HPDE6-E6E7 (cell line): ENCODE measurements at regions not wholly inside any gene's neighbourhood (a gene's known extent, or its start where the extent isn't known, plus 50 kb on each side); places are given as distances from the start of the nearest gene placed in this dataset.
"Not testable (repeated sequence)": the region's sequence is repeated elsewhere in the genome, so short reads cannot be mapped to it uniquely, and the experiment has no call there.

Source experiments
- DNase-seq: peaks from one replicate; pipeline ENCODE4 v3.0.0; 2011; ENCODE audit warnings: missing footprints; ENCODE audit errors: extremely low spot score

DNA sequence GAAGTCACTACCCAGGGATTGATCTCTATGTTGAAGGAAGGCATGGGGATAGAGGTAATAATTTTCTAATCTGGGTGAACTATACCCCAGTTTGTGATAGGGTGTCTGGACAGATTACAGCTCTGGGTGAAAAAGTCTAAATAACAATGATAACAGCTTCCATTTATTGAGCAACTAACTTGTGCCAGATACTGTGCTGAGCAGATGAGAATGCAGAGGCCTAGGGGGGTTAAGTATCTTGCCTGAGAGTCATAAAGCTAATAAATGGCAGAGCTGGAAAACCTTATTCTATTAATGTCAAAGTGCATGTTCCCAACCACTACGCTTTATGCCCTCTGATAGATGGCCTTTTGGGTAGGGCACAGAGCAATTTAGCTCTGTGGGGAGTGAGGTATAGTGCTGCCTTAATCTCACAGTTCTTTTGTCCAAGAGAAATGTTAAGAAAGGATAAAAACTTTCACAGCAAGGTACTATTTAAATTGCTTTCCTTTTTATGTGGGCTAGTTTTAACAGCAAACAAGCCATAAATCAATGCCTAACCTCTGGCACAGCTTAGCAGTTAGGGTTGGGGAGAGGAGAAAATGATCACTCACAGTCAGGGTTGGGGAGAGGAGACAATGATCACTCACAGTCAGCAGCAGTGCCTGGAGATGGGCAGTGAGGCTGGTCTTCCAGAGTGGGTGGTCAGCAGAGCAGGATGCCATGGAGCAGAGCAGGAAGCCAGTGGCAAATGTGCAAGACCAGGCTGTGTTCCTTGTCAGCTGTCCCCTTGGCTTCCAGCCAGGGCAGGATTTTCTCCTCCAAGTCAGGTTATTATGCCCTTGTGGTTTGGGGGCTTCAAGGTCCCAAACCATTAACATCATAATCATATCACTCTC, 187.0 kb downstream of the CARTPT start:
- no peak for DNase-seq

DNA sequence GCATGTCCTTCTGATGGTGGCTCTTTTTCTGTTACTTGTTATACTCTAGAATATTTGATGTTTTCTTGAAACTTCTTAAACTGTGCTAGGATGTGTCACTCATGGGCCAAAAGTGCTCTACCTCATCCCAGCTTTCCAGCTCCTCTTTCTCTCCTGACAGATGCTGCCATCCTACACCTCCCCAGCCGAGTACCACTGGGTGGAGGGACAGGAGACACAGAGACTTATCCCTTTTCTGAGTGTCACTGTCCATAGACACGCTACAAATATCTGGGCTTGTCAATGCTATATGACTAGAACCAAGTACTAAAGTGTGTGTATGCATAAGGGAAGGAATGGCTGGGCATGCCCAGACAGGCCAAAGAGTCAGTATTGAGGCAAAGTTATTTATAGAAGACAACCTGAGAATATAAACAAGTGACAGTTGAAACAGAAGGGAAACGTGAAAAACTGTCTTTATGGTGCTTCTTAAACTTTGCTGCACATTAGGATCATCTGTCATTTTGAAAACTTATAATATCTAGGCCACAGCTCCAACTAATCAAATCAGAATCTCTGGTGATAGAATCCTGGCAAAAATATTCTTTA, 188.0 kb downstream of the CARTPT start:
- DNase-seq, result peak; percentile 48

DNA sequence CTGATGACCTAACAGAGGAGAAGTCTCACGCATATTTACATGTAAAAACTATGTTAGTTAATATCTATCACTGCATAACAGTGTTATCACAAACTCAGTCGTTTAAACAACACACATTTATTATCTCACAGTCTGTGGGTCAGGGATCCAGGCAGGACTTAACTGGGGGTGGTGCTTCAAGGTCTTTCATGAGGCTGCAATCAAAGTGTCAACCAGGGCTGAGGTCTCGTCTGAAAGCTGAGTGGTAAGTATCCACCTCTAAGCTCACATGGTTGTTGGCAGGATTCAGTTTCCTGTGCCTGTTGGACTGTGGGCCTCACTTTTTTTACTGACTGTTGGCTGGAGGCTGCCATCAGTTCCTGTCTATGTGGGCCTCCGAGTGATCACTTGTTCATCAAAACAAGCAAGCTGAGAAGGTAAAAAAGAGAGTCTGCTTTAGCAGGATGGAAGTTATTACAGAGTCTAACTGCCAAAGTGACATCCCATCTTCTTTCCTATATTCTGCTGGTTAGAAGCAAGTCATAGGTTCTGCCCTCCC, 188.6 kb downstream of the CARTPT start:
- no peak for DNase-seq

DNA sequence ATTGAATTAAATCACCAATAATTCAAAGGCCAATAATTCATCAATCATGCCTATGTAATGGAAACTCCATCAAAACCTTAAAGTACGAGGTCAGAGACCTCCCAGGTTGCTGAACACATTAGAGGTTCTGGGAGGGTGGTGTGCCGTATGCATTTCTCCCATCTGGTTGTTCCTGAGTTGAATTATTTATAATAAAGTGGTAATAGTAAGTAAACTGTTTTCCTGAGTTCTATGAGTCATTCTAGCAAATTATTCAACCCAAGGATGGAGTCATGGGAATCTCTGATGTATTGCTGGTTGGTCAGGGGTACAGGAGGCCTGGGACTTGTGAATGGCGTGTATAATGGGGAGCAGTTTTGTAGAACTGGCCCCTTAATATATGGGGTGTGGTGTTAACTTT, 191.7 kb downstream of the CARTPT start:
- no peak for DNase-seq

DNA sequence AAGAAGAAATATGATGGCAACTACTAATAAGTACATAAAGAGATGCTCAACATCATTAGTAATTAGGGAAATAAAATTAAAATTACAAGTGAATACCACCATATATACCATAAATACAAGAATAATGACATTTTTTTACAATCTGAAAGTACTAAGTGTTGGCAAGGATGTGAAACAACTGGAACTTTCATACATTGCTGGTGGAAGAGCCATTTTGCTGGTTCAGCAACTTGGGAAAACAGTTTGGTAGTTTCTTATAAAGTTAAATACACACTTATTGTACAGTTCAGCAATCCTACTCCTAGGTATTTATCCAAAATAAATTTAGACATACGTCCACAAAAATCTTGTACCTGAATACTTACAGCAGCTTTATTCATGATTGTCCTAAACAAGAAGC, 192.9 kb downstream of the CARTPT start:
- DNase-seq, result no peak

DNA sequence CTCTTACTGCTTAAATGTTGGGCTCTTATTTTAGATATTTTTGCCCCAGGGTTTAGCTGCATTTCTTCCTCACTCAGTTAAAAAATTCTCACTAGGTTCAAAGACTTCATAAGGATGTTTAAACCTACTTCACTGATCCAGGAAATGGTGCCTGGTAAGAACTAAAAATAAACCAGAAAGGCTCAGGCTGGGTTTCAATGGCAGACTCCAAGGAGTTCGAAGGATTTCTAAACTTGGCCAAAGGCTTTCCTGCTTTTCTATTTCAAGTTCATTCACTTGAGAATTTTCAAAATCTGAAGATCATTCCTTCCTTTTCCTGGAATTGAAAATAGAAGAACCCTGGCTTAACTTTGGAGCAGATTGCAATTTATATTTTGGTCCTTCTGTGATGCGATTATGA, 193.0 kb upstream of the MAP1B start:
- no peak for DNase-seq

DNA sequence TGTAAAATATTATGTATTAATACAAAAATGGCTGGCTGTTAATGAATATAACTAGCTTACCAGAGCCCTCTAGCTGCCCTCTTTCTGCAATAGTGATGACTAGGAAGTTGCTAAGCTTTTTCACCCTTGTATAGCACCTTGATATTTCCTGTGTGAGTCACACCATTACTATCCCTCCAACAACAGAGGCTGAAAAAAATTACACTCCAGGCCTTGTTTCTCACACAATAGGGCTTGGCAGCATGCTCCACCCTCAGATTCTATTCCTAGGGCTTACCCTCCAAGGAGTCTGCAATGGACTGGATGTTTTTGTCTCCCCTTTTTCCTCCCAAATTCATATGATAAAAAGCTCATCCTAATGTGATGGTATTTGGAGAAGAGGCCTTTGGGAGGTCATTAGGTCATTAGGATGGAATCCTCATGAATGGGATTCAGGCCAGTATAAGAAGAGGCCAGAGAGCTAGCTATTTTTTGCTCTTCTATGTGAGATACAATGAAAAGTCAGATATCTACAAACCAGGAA, 184.6 kb upstream of the MAP1B start:
- DNase-seq, result peak; percentile 76

DNA sequence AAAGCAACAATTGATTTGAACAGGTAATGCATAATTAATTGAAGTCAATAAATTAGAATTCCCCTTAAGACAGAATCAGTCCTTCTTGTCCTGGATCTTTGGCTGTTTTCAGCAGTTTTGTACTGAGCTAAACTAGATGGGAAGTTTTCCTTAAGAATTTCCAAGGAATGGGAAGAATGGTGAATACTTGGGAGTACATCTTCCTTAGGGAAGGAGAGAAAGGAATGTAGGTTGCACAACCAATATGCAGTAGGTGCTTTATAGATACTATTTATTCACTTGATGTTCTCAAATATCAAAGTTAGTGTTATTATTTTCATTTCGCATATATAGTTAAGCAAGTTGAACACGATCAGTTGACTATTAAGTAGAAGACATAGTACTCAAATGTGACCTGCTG, 183.5 kb upstream of the MAP1B start:
- DNase-seq, result no peak

DNA sequence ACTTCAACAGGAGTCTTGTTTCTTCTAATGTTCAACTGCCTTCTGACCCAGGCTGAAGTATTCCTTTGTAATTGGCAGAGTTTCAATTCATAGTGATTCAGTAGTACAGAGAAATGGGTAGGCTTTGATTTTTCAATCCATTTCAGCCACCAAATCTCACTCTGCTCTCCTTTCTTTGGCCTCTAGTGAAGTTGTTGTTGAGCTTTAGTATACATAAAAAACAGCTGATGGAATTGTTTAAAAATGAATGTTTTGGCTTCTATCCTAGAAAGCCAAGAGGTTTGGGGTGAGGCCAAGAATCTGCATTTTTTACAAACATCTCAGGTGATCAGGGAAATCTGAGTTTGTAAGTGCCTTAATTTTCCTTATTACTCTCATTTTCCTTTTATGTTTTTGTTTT, 182.9 kb upstream of the MAP1B start:
- no peak for DNase-seq

DNA sequence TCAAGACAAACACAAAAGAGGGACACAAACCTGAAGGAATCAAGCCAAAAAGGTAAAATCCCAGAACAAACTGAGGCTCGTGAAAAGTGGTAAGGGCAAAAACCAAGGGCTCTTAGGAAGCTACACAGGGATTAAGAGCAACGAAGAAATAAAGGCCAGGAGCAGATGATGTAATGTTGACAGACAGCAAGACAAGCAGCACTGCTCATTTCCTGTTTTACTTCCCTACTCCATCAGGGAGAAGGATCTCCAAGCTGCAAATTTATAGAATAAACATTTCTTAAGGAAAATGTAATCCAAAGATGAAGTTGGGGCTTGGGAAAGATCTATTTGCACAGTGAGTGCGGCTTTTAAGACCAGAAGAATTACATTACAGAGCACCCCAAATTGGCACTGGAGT, 182.3 kb upstream of the MAP1B start:
- DNase-seq, result no peak

DNA sequence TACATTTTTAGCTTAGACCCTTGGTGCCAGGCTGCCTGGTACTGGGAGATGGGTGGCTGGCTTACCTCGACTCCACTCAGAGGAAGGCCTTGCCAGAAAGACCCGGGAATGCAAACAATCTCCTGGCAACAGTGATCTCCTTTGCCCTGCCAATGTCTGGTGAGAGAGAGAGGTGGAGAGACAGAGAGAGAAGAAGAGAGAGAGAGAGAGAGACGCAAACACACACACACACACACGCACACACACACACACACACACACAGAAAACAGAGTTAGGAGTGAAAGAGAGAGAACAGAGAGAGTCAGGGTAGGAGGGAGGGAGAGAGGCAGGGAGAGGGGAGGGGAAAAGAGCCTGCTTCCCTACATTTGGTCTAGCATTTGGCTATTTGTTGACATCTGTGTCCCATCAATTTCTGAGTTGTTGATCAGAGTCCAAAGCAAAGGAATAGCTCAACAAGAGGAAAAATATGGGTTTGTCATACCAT, 181.6 kb upstream of the MAP1B start:
- DNase-seq, result no peak

DNA sequence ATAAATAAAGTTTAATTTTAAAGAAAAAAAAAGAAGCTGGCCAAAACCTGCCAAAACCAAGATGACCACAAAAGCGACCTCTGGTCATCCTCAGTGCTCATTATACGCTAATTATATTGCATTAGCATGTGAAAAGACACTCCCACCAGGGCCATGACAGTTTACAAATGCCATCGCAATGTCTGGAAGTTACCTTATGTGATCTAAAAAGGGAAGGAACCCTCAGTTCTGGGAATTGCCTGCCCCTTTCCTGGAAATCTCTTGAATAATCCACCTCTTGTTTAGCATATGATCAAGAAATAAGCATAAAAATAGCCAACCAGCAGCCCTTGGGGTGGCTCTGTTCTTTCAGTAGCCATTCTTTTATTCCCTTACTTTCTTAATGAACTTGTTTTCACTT, 178.3 kb upstream of the MAP1B start:
- no peak for DNase-seq

DNA sequence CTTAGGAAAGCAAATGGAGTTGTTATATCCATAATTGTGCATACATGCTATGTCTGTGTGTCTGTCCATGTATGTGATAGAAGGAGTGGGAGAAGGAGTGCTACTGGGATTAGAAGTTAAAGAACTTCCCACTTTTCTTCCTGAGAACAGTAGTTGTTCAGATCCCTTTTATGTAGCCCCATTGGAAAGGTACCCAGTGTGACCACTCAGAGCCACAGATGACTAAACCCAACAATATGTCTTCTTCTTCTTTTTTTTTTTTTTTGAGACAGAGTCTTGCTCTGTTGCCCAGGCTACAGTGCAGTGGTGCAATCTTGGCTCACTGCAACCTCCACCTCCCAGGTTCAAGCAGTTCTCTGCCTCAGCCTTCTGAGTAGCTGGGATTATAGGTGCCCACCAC, 176.7 kb upstream of the MAP1B start:
- DNase-seq, result not testable (repeated sequence)

DNA sequence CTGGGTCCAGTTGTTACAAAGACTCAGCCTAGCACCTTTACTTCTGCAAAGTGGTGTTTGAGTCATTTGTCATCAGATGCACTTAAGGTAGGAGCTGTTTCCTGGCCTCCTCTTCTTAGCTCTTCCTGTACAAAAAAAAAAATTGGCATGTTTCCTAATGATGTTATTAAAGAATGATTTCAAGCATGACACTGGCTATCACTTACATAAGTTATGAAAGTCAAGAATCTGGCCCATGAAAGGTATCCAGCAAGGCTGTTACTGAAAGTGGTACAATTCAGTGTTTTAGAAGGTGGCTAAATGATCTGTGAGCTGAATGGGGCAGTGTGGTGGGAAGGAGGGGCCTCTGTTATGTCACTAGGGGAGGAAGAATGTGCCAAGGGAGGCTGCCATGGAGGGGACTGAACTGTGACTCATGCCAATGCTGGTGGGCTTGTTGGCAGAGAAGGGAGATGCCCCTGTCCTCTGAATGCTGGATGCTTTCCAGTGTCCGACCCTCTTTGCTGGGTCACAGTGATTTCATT, 175.1 kb upstream of the MAP1B start:
- DNase-seq, result no peak

DNA sequence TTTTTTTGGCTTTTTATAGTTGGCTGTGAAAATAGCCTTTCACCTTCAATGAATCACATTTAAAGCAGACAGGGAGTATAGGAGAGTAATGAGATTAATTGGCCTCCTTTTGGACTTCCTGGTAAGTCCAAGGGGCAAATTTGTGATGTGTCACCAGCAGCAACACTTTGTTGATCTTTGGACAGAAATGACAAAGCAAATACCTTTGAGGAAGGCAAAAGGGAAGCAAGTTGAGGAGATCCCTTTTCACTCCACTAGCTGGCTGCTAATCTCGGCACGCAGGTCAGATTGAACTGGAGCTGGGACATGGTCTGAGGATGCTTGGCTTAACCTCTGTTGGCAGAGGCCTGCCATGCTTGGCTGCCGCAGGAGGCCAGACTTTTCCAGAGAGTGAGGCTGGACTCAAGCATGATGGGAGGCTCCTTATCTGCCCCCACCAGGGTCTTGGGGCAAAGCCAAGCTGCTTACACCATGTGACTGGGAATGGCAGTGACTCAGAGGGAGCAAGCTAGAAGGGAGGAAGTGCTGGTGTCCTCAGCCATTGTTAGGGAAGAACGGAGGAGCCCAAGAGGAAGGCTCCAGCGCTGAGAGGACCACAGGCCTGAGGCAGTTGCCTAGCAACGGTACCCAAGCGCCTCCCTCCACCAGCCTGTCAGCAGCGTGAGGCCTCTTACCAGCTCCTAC, 174.5 kb upstream of the MAP1B start:
- DNase-seq, result peak; percentile 27

DNA sequence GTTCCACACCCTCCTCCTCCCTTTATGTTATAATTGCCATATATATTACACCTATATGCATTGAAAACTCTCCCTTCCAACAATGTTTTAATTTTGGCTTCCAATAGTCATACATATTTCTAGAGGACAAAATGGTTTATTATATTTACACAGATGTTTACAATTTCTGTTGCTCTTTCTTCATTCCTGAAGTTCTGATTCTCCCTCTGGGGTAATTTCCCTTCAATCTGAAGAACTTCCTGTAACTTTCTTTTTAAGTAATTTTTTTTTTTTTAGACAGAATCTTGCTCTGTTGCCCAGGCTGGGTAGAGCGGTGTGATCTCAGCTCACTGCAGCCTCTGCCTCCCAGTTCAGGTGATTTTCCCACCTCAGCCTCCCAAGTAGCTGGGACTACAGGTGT, 173.0 kb upstream of the MAP1B start:
- DNase-seq, result no peak

DNA sequence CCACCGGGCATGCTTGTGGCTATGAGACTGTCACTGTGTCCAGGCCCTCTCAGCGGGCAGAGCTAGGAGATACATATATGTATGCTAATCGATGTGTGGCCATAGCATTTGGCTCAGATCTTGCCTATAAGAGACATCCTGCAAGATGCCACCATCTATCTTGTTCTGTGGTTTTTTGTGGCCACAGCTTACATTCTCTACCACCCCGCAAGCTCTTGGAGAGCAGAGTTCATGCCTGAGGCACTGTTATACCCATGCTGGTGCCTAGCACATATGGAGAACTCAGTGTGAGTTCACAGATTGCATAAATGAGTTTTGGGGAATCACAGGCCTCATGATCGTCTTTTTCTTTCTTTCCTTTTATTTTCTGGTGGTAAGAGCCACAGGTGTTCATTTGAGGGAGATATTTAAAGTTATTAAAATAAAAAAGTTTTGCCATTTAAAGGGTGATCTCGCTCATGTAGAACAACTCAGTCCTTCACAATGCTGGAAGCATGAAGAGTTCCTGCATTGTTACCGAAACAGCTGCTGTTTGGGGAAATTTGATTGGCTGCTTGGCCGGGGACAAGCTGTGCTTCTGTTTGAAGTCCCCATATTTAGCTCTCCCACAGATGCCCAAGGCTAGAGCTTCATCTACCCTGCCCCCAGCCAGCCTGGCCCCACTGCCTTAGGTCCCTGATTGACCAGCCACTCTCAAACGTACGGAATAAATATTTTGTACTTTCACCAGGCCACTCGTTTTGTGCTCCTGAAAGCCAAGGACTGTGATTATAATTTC, 169.2 kb upstream of the MAP1B start:
- no peak for DNase-seq

DNA sequence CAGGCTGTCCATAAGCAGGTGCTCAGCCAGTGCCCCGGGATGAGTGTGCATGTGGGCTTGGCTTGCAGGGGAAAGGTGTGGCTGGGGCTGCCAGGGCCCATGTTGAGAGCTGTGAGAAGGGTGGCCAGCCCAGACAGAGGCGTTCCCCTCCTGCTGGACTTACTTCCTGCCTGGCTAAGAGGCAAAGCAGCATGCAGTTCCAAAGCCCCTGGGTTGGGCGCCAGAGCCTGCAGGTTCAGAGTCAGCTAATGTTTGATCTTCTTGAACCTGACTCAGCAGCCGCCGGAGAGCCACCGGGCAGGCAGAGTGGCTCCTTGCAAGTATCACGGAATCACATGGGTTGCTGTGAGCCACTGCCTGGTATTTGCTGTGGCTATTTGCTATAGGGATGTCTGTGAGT, 168.4 kb upstream of the MAP1B start:
- DNase-seq, result peak; percentile 36

DNA sequence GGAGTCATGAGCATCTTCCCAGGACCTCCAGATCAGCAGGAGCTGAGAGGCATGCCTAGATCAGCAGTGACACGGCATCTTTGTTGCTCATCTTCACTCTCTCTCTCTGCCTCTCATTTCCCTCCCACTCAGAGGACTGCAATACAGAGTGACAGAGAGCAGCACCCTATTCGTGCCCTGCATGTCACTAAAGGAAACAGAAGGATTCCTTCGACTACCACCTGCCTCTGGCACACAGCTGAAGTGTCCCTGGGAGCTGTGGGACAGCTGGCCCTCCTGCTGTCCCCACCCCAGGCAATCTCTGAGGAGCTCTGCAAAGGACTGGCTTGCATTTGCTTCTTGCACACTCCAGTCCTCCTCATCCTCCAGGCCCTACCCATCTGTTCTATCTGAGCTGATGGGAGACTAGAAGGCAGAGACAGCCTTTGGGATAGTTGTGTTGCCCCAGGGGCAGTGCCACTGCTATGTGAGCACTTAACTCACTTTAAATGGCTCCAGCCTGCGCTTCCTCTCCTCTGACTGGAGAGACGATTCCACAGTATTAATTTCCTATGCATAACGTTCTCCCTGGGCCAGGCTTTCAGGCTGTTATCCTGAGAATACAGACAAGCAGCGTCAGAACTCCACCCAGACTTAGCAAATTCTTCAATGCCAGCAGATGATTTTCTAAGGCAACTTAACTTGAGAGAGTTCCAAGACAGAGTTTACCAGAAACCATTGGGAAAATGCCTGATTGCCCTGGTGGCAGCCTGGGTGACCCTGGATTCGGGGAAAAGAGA, 167.6 kb upstream of the MAP1B start:
- DNase-seq, result no peak

DNA sequence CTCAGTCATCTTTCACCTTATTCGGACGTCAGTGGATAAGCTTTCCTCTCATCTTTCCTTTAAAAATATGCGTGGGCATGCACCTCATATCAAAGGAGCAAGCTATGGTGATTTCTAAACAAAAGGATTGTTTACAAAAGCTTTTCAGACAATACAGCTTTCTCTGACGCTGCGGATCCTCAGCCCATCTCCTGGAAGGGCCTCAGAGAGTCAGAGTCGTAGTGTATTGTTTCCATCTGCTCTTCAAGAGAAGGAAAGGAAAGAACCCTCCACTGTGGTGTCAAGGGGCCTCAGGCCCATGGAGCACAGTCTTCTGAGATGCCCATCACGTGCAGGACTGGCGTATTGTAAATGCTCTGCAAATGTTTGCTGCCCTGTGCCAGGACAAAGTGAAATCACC, 163.4 kb upstream of the MAP1B start:
- no peak for DNase-seq
